ENCODE measurements at regions not wholly inside any gene's neighbourhood (a gene's known extent, or its start where the extent isn't known, plus 50 kb on each side); places are given as distances from the start of the nearest gene placed in this dataset.
"Not testable (repeated sequence)": the region's sequence is repeated elsewhere in the genome, so short reads cannot be mapped to it uniquely, and the experiment has no call there.

- DNase-seq (ENCODE audit: low read depth) = no peak
- H3K4me3 ChIP-seq (ENCODE audit: control insufficient read depth, low read depth, low read length) = no peak overlapping the region
- TF ChIP-seq CTCF (IDR thresholded peaks at IDR 0.05; ENCODE audit: control insufficient read depth, insufficient read depth, low read depth, low read length, missing control alignments) = no peak
Measured at GRCh38 chr14:99036611-99037293, 235.2 kb downstream of the BCL11B start.

- H3K4me3 ChIP-seq (ENCODE audit: control insufficient read depth, low read depth, low read length); DNase-seq (ENCODE audit: low read depth): not testable (repeated sequence)
Measured at GRCh38 chr14:99037326-99037725, 234.7 kb downstream of the BCL11B start.

- no peak overlapping the region for H3K4me3 ChIP-seq (ENCODE audit: control insufficient read depth, low read depth, low read length)
- no peak for TF ChIP-seq CTCF (IDR thresholded peaks at IDR 0.05; ENCODE audit: control insufficient read depth, insufficient read depth, low read depth, low read length, missing control alignments)
- DNase-seq (ENCODE audit: low read depth) = no peak
Measured at GRCh38 chr14:99037777-99038430, 234.1 kb downstream of the BCL11B start.

- DNase-seq (ENCODE audit: low read depth) = no peak
- no peak for TF ChIP-seq CTCF (IDR thresholded peaks at IDR 0.05; ENCODE audit: control insufficient read depth, insufficient read depth, low read depth, low read length, missing control alignments)
- no peak overlapping the region for H3K4me3 ChIP-seq (ENCODE audit: control insufficient read depth, low read depth, low read length)
Measured at GRCh38 chr14:99038431-99038820, 233.6 kb downstream of the BCL11B start.

- no peak for DNase-seq (ENCODE audit: low read depth)
- no peak for TF ChIP-seq CTCF (IDR thresholded peaks at IDR 0.05; ENCODE audit: control insufficient read depth, insufficient read depth, low read depth, low read length, missing control alignments)
- no peak overlapping the region for H3K4me3 ChIP-seq (ENCODE audit: control insufficient read depth, low read depth, low read length)
Measured at GRCh38 chr14:99039331-99040041, 232.5 kb downstream of the BCL11B start.

GRCh38 chr14:99040052-99040451 is 231.9 kb downstream of the BCL11B start:
- no peak for DNase-seq (ENCODE audit: low read depth)
- TF ChIP-seq CTCF (IDR thresholded peaks at IDR 0.05; ENCODE audit: control insufficient read depth, insufficient read depth, low read depth, low read length, missing control alignments) = no peak
- H3K4me3 ChIP-seq (ENCODE audit: control insufficient read depth, low read depth, low read length) = no peak overlapping the region

GRCh38 chr14:99040711-99041110 is 231.3 kb downstream of the BCL11B start:
- DNase-seq (ENCODE audit: low read depth) = no peak
- H3K4me3 ChIP-seq (ENCODE audit: control insufficient read depth, low read depth, low read length) = no peak overlapping the region
- TF ChIP-seq CTCF (IDR thresholded peaks at IDR 0.05; ENCODE audit: control insufficient read depth, insufficient read depth, low read depth, low read length, missing control alignments) = no peak

Measured in AG09309 (cell line).